Activated CD8-positive, alpha-beta memory T cell treated with anti-CD3 and anti-CD28 coated beads, Interleukin-2, amount 10 ng/mL, durations not matched to agents 7 days and 5 days (primary cell): ENCODE measurements at regions not wholly inside any gene's neighbourhood (a gene's known extent, or its start where the extent isn't known, plus 50 kb on each side); places are given as distances from the start of the nearest gene placed in this dataset.
"Not testable (repeated sequence)": the region's sequence is repeated elsewhere in the genome, so short reads cannot be mapped to it uniquely, and the experiment has no call there.

Experiments
- ATAC-seq: fragments of 150-1000 bp; cut with Tn5 transposase; one replicate; pipeline ENCODE4 v1.10.0; 2021; ENCODE audit warnings: moderate library complexity
- CTCF ChIA-PET: fragments of 350-600 bp; sonication (Branson Sonifier 250); formaldehyde crosslinking; loops from one replicate; lab custom pipeline; 2021; ENCODE audit warnings: antibody characterized with exemption; lab: Charles Lee
- DNase-seq: peaks from one replicate; pipeline ENCODE4 v3.0.0-alpha.2; 2020
- H3K27ac Mint-ChIP-seq: one replicate; pipeline ENCODE4 v1.8.0; 2021; ENCODE audit warnings: mild to moderate bottlenecking, mixed read lengths
- H3K27me3 Mint-ChIP-seq: one replicate; pipeline ENCODE4 v1.8.0; 2021; ENCODE audit warnings: mixed read lengths
- H3K36me3 Mint-ChIP-seq: one replicate; pipeline ENCODE4 v1.8.0; 2021; ENCODE audit warnings: mild to moderate bottlenecking, mixed read lengths
- H3K4me1 Mint-ChIP-seq: one replicate; pipeline ENCODE4 v1.8.0; 2021; ENCODE audit warnings: mixed read lengths
- H3K4me3 Mint-ChIP-seq: one replicate; pipeline ENCODE4 v1.8.0; 2021; ENCODE audit warnings: mild to moderate bottlenecking, moderate library complexity, mixed read lengths
- H3K9me3 Mint-ChIP-seq: one replicate; pipeline ENCODE4 v1.8.0; 2022; ENCODE audit warnings: low read depth, mixed read lengths

- CTCF ChIA-PET, H3K9me3 Mint-ChIP-seq, H3K36me3 Mint-ChIP-seq, H3K4me1 Mint-ChIP-seq, H3K27me3 Mint-ChIP-seq, ATAC-seq, H3K4me3 Mint-ChIP-seq, H3K27ac Mint-ChIP-seq: not testable (repeated sequence)
- peak; percentile 36 for DNase-seq
These were observed 115.8 kb downstream of the RTP5 start for GRCh38 chr2:241985161-241985985.

DNA sequence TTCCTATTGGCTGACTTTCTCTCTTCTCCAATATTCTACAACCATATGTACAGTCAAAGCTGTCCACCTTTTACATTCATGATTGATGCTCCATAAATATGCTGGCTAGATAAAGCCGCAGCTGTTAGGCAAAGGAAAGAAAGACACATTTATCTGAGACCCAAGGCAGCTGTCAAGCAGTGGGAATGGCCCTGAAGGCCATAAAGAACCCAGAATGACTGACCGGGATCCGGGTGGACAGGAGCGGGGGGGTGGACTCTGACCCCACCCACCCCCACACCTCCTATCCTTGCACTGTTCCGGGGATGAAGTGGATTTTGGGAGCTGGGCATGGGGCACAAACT, 116.4 kb downstream of the RTP5 start:
- ATAC-seq, result no peak
- Mint-ChIP-seq H3K27me3 (peaks cover 5% of the 10 kb centered on the region), H3K4me1 (peaks cover 8% of the 10 kb centered on the region), H3K27ac (no peak overlapping the region), H3K4me3 (no peak overlapping the region), H3K9me3 (no peaks in the 10 kb centered on the region), H3K36me3 (no peaks in the 10 kb centered on the region)
- CTCF ChIA-PET, result interaction anchor here (0.5 kb wide), 1 partner anchor 35 kb away, joined by 3 read pairs; no protein-coding TSS in a partner anchor
- no peak for DNase-seq

DNA sequence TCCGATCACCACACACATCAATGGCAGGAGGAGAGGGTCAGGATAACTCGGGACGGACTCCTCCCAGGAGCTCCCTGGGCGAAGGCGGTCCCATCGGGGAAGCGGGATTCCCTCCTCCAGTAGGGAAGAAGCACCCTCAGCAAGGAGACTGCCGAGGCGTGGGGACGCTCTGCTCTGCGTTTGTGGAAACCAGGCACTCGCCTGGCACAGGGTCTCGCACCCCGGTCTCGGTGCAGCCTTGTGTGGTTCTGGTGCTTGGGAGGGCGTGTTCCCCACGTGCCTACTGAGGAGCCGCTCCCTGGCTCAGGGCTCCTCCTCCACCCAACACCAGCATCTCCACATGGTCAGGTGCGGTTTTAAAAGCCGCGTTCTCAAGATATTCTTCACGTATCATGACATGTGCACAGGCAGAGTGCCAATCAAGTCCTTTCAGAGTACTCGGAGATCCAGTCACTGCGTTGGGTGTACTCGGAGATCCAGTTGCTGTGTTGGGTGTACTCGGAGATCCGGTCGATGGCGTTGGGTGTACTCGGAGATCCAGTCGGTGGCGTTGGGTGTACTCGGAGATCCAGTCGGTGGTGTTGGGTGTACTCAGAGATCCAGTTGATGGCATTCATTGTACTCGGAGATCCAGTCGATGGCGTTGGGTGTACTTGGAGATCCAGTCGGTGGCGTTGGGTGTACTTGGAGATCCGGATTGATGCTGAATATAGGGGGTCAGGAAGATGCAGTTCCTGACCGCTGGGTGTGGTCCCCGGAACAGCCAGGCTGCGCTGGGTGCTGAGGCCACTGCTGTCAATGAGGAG, 117.5 kb downstream of the RTP5 start:
- Mint-ChIP-seq H3K27me3 (peaks cover 5% of the 10 kb centered on the region), H3K4me1 (peaks cover 8% of the 10 kb centered on the region), H3K9me3 (no peaks in the 10 kb centered on the region), H3K36me3 (no peaks in the 10 kb centered on the region), H3K27ac (no peak overlapping the region), H3K4me3 (no peak overlapping the region)
- DNase-seq (no peak), ATAC-seq (no peak)
- CTCF ChIA-PET, result no interaction called here

DNA sequence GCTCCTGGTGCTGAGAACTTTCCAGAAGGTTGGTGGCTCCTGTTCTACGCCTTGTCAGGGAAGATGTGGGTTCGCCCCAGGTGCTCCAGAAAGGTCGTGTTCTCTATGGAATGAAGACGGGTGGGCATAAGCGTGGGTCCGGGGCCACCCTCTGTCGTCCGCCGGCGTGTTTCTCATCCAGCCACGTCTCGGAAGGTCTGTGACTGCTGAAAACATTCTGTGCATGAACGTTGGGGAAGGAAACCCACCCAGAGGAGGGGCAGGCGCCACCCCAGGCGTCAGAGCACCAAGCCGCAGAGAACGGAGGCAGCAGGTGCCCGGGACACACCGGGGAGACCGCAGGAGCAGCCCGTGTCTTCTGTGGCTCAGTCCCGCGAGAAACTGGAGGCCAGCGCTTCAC, 118.2 kb downstream of the RTP5 start:
- CTCF ChIA-PET, result no interaction called here
- peaks cover 5% of the 10 kb centered on the region for H3K27me3 Mint-ChIP-seq
- H3K4me3 Mint-ChIP-seq, result no peak overlapping the region
- DNase-seq (no peak), ATAC-seq (no peak)
- H3K27ac Mint-ChIP-seq, result no peak overlapping the region
- no peaks in the 10 kb centered on the region for H3K9me3 Mint-ChIP-seq
- peaks cover 8% of the 10 kb centered on the region for H3K4me1 Mint-ChIP-seq
- H3K36me3 Mint-ChIP-seq, result no peaks in the 10 kb centered on the region

DNA sequence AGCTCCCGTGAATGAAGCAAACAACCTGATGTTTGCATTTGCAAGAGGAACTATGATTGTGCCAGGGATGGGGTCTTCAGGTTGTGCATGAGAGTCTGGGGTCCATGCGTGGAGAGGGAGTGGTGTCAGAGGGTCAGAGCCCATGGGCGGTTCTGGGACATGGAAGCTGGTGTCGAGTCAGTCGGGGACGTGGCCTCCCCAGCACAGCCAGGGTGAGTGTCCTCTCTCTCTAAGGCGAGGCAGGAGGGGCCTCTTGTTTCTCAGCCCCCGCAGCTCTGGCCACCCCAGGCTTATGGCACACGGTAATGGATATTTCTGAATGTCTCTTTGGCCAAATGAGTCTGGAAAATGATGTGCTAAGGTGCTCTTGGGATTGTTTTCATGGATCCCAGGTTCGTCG, 118.6 kb downstream of the RTP5 start:
- Mint-ChIP-seq H3K9me3 (no peaks in the 10 kb centered on the region), H3K4me3 (no peak overlapping the region), H3K4me1 (peaks cover 8% of the 10 kb centered on the region), H3K36me3 (no peaks in the 10 kb centered on the region), H3K27me3 (peaks cover 5% of the 10 kb centered on the region), H3K27ac (no peak overlapping the region)
- no peak for DNase-seq
- ATAC-seq, result no peak
- CTCF ChIA-PET, result no interaction called here

DNA sequence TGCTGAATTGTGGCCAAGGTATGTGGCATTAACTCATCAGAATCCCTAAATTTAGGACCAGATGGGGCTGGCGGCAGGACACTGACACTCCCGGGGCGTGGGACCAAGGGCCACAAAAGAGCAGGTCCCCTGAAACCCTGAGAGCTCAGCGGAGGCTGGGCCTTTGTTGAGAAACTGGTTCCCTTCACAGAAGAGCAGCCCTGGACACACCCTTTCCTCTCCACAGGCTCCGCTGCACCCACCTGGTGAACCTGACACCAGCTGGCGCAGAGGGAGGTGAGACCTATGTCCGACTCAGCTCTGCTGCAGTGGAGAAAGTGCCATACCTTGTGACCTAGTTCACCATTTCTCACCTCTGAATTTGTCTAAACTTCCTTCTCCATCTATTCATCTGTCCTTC, 119.5 kb downstream of the RTP5 start:
- Mint-ChIP-seq H3K9me3 (no peaks in the 10 kb centered on the region), H3K27ac (no peak overlapping the region), H3K36me3 (no peaks in the 10 kb centered on the region), H3K27me3 (peaks cover 5% of the 10 kb centered on the region), H3K4me3 (no peak overlapping the region), H3K4me1 (peaks cover 8% of the 10 kb centered on the region)
- CTCF ChIA-PET, result no interaction called here
- ATAC-seq (no peak), DNase-seq (peak; percentile 14)

GRCh38 chr2:241990466-241990865, 120.9 kb downstream of the RTP5 start:
- no peak for ATAC-seq
- no peak overlapping the region for H3K4me3 Mint-ChIP-seq
- DNase-seq, result no peak
- peaks cover 4% of the 10 kb centered on the region for H3K27me3 Mint-ChIP-seq
- H3K4me1 Mint-ChIP-seq, result peaks cover 4% of the 10 kb centered on the region
- H3K27ac Mint-ChIP-seq, result no peak overlapping the region
- H3K36me3 Mint-ChIP-seq, result no peaks in the 10 kb centered on the region
- no peaks in the 10 kb centered on the region for H3K9me3 Mint-ChIP-seq
- CTCF ChIA-PET, result no interaction called here

DNA sequence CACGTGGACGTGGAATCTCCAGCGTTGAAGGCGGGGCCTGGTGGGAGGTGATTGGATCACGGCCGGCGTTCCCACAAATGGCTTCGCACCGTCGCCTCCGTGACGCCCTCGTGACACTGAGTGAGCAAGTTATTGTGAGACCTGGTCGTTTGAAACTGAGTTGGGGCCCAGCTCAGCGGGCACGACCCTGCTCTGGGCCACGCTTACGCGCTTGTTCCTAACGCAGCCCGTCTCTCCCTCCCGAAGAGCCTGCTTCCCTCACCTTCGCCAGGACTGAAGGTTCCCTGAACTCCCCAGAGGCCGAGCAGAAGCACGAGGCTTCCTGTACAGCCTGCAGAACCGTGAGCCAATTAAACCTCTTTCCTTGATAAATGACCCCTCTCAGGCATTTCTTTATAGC, 121.8 kb downstream of the RTP5 start:
- no peaks in the 10 kb centered on the region for H3K36me3 Mint-ChIP-seq
- H3K9me3 Mint-ChIP-seq, result no peaks in the 10 kb centered on the region
- CTCF ChIA-PET, result no interaction called here
- ATAC-seq (no peak), DNase-seq (no peak)
- no peaks in the 10 kb centered on the region for H3K4me1 Mint-ChIP-seq
- H3K27me3 Mint-ChIP-seq, result no peaks in the 10 kb centered on the region
- no peak overlapping the region for H3K27ac Mint-ChIP-seq
- no peak overlapping the region for H3K4me3 Mint-ChIP-seq

GRCh38 chr2:241992753-241993152, 123.2 kb downstream of the RTP5 start:
- no peaks in the 10 kb centered on the region for H3K4me1 Mint-ChIP-seq
- CTCF ChIA-PET, result no interaction called here
- no peak for ATAC-seq
- H3K27ac Mint-ChIP-seq, result no peak overlapping the region
- no peak for DNase-seq
- no peaks in the 10 kb centered on the region for H3K9me3 Mint-ChIP-seq
- no peaks in the 10 kb centered on the region for H3K36me3 Mint-ChIP-seq
- no peak overlapping the region for H3K4me3 Mint-ChIP-seq
- no peaks in the 10 kb centered on the region for H3K27me3 Mint-ChIP-seq

GRCh38 chr2:241993386-241994005, 124.0 kb downstream of the RTP5 start:
- no peak for ATAC-seq

DNA sequence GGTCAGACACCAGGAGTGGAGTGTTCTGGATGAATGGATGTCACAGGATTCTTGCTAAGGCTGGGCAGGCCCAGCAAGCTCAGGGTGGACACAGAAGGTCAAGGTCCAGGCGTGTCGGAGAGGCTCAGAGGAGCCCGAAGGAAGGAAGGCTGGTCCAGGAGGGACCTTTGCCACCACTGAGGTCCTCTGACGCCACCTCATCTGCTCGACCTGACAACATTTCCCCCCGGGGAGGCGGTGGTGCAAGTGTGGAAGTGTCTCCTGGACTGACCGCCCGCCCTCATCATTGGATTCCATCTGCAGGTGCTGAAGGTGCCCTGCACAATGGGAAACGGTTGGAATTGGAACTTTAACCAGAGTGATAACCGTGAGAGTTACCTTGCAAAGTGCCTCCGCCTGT, 124.6 kb downstream of the RTP5 start:
- Mint-ChIP-seq H3K27me3 (no peaks in the 10 kb centered on the region), H3K9me3 (no peaks in the 10 kb centered on the region), H3K36me3 (no peaks in the 10 kb centered on the region), H3K27ac (no peak overlapping the region), H3K4me1 (no peaks in the 10 kb centered on the region), H3K4me3 (no peak overlapping the region)
- CTCF ChIA-PET, result no interaction called here
- ATAC-seq, result no peak
- DNase-seq, result no peak

More at GRCh38 chr2:241993386-241994005, 124.0 kb downstream of the RTP5 start:
- H3K9me3 Mint-ChIP-seq, result no peaks in the 10 kb centered on the region
- DNase-seq, result no peak
- H3K4me3 Mint-ChIP-seq, result no peak overlapping the region
- CTCF ChIA-PET, result no interaction called here
- no peaks in the 10 kb centered on the region for H3K36me3 Mint-ChIP-seq
- no peaks in the 10 kb centered on the region for H3K4me1 Mint-ChIP-seq
- no peaks in the 10 kb centered on the region for H3K27me3 Mint-ChIP-seq
- no peak overlapping the region for H3K27ac Mint-ChIP-seq

DNA sequence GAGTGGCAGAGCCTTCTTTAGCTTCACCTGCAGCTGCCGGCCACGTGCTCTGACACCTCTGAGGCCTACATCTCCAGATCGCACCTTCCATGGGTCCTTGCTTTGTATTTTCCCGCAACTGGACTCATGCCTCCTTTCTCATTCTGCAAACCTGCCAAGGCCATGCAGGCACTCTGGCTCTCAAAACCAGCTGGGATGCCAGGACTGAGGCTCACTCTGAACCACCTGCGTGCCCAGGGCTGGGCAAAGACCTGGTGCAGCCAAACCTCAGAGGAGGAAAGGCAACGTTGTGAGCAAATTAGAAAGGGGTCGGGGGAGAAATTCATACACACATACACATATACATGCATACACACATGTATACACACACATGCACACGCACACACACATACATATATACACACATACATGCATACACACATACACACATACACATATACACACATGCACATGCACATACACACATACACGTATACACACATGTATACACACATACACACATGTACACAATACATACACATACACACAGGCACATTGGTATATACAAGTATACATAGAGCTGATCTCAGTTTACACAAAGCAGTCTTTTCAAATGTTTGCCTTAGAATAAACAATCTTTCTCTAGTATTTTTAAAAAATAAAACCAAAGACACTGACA, 125.2 kb downstream of the RTP5 start:
- DNase-seq (no peak), ATAC-seq (no peak)
- H3K27me3 Mint-ChIP-seq, result no peaks in the 10 kb centered on the region
- H3K4me3 Mint-ChIP-seq, result no peak overlapping the region
- H3K9me3 Mint-ChIP-seq, result no peaks in the 10 kb centered on the region
- no peak overlapping the region for H3K27ac Mint-ChIP-seq
- no peaks in the 10 kb centered on the region for H3K36me3 Mint-ChIP-seq
- CTCF ChIA-PET, result no interaction called here
- no peaks in the 10 kb centered on the region for H3K4me1 Mint-ChIP-seq

DNA sequence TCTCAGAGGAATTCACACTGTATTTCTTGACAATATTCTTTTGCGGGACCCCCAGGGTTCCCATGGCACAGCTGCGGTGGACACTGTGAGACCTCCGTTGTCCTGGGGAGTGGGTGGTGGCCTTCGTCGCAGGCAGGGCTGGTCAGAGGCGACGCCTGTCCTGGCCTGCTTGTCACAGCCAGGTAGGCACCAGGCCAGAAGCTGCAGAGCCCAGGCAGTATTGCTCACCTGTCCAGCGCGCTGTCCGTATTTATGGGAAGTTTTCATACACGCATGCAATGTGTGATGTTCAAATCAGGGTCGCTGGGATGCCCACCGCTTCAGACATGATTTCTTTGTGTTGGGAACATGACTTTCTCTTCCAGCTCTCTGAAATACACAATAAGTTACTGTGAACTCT, 126.6 kb downstream of the RTP5 start:
- Mint-ChIP-seq H3K27me3 (peaks cover 3% of the 10 kb centered on the region), H3K4me3 (no peak overlapping the region), H3K4me1 (no peaks in the 10 kb centered on the region), H3K27ac (no peak overlapping the region), H3K36me3 (no peaks in the 10 kb centered on the region), H3K9me3 (no peaks in the 10 kb centered on the region)
- no peak for ATAC-seq
- DNase-seq, result no peak
- CTCF ChIA-PET, result interaction anchor here (1.2 kb wide), 1 partner anchor 46 kb away, joined by 3 read pairs; no protein-coding TSS in a partner anchor
